Choroid plexus epithelial cell (primary cell): ENCODE measurements at regions not wholly inside any gene's neighbourhood (a gene's known extent, or its start where the extent isn't known, plus 50 kb on each side); places are given as distances from the start of the nearest gene placed in this dataset.
A peak's percentile ranks its signal among the peaks of the same experiment; 100 is the strongest.

Source experiments
- DNase-seq: peaks from one replicate; pipeline ENCODE4 v3.0.0-alpha.2; 2010; ENCODE audit warnings: low read depth
- H3K4me3 ChIP-seq: 2 replicates; pipeline ENCODE4 v1.5.1; 2011; ENCODE audit warnings: low read depth, mild to moderate bottlenecking, control low read depth, low read length, moderate library complexity
- CTCF ChIP-seq: conservative IDR thresholded peaks from 2 replicates; pipeline ENCODE4 v1.5.1; 2011; ENCODE audit warnings: low read depth, mild to moderate bottlenecking, control low read depth, inconsistent platforms, low read length, moderate library complexity

DNA sequence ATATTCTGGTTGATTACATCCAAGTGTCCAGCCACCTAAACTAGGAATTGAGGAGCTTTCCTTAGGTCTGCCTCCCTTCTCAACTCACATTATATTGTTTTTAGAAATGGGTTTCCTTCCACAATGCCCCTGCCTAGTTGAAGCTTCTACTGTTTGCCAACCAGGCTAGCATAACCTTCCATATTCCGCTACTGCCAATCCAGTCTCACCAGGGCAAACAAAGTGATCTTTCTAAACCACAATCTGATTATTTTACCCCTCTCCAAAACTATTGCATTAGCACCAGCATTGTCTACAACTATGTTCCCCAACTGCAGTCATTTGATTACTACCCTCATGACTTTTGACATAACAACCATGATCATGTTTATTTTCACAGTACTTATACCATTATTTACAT lies 115.8 kb upstream of the RASEF start:
- TF ChIP-seq CTCF = no peak
- H3K4me3 ChIP-seq = no peak overlapping the region
- DNase-seq = no peak

DNA sequence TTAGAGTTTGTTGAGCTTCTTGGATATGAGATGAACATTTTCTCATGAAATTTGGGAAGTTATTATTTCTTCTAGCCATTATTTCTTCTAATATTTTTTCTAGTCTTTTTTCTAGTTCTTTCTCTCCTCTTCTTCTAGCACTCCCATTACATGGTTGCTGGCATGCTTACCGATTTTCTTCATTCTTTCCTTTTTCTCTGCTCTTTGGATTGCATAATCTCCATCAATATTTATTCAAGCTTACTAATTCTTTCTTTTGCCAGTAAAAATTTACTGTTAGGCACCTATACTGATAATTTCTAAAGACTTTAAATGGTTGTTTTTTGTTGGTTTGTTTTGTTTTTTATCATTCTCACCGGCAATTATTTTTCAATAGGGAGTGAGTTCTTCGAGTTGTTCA lies 114.8 kb upstream of the RASEF start:
- H3K4me3 ChIP-seq = no peak overlapping the region
- no peak for TF ChIP-seq CTCF
- DNase-seq = no peak

DNA sequence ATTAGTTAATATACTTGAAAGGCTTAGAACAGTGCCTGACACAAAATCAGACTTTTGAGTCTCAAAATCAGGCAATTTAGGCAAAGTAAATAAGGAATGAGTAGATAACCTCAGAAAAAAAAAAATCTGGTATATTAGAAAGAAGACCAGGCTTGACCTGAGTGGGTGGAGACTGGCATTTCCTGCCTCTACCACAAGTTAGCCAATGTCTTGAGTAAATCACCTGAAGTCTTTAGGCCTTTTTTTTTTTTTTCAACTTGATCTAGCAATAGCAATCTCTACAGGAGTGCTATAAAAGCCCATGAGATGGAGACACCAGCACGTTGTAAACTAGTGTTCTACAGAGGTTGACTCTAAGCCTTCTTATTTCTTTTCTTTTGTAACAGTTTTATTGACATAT lies 104.2 kb upstream of the RASEF start:
- no peak for DNase-seq
- TF ChIP-seq CTCF = no peak
- no peak overlapping the region for H3K4me3 ChIP-seq

DNA sequence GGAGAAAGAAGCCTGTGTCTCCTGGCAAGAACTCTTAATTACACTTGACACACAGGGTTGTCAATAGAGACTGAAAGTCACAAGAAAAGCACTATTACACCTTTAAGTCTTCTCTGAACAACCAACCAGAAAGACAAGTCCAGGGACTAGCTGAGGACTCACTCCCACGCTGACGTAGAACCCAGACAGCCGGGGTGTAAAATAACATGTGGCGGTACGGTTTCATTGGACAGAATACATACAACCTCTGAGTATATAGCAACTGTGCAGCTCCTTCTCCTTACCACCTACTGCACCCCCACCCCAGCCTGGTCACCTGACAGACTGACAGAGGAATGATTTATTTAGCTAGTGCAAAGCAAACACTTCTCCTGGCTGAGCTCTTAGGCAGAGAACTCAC lies 103.4 kb upstream of the RASEF start:
- H3K4me3 ChIP-seq = no peak overlapping the region
- TF ChIP-seq CTCF = no peak
- DNase-seq = no peak

DNA sequence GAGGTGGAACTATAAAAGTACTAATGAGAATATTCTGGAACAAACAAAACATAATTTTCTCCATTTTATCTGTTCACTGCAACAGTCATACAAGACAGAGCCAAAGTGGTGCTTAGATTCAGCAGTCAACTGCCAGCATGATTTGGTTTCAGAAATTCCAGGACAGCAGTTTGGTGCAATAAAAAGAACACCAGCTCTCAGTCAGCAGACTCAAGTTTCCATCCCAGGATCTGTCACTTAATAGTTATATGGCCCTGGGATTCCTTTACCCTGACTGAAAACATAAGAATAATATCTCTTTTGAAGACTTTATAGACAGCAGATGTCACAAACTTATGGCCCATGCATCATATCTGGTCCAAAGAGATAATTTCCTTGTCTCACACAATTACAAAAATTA lies 92.8 kb upstream of the RASEF start:
- no peak overlapping the region for H3K4me3 ChIP-seq
- TF ChIP-seq CTCF = no peak
- DNase-seq = no peak

- H3K4me3 ChIP-seq = no peak overlapping the region
- DNase-seq = peak; percentile 48
- TF ChIP-seq CTCF = no peak
These were observed 91.9 kb upstream of the RASEF start for GRCh38 chr9:83154821-83155220.

DNA sequence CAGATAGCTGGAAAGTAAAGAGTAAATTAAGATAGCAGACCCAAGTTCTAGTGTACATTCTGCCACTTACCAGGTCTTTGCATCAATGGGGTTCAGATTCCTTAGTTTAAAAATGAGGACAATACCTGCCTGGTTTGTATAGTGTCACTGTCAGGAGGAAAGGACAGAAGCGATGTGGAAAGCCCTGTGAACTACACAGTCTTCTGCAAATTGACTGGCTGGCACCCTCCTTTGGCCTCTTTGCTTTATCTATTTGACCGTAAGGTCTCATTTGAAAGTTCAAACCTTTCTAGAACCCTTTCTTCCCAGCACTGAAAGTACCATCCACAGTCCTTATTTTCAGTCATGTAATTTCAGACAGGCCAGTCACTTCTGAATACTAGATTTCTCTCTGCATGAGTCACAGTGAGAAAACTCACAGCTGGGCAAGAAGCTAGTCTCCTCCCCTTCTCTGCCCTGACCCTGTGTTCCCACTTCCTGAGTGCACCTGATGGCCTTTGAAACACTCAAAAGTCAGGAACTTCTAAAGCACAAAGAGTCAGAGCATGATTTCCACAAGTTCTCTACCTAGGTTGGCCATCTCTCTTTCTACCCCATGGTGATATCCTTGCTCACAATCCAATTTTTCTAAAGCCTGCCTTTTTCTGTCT lies 91.3 kb upstream of the RASEF start:
- TF ChIP-seq CTCF = no peak
- H3K4me3 ChIP-seq = no peak overlapping the region
- DNase-seq = peak; percentile 67
